HG03066 (cell line): ENCODE measurements at regions not wholly inside any gene's neighbourhood (a gene's known extent, or its start where the extent isn't known, plus 50 kb on each side); places are given as distances from the start of the nearest gene placed in this dataset.
"Not testable (repeated sequence)": the region's sequence is repeated elsewhere in the genome, so short reads cannot be mapped to it uniquely, and the experiment has no call there.

Experiments used
- ATAC-seq: cut with Tn5 transposase; IDR thresholded peaks from one replicate; pipeline ENCODE4 v1.9.1; 2021; ENCODE audit warnings: low read depth; ENCODE audit not compliant: unreplicated experiment

DNA sequence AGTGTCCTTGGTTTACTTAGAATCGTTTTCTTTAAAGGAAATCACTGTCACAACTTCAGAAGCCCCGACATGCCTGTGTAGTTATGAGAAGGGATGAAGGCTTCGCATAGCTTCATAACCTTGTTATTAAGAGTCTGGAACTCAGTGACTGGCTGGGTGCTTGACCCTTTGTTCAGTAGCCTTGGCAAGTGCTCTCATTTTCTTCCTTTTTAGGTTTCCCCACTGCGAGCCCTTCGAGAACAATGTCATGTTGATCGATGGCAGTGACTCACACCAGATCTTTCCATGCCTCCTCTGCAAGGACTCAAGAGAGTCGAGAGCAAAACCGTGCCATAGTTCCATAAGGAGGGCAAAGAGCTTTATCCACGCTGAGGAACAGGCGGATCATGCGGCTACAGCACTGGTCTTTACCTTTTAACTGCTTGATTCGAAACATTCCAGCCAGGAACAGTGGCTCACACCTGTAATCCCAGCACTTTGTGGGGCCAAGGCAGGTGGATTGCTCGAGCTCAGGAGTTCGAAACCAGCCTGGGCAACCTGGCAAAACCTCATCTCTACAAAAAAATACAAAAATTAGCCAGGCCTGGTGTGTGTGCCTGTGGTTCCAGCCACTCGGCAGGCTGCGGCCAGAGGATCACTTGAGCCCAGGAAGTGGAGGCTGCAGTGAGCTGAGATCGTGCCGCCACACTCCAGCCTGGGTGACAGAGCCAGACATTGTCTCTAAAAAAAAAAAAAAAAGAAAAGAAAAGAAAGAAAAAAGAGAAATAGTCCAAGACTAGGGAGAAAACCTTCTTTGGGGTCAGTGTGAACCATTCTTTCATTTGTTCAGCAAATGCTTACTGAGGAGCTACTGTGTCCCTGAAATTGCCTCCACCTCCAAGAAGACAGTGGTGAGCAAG, 95.4 kb upstream of the ERRFI1 start:
- ATAC-seq, result no peak

DNA sequence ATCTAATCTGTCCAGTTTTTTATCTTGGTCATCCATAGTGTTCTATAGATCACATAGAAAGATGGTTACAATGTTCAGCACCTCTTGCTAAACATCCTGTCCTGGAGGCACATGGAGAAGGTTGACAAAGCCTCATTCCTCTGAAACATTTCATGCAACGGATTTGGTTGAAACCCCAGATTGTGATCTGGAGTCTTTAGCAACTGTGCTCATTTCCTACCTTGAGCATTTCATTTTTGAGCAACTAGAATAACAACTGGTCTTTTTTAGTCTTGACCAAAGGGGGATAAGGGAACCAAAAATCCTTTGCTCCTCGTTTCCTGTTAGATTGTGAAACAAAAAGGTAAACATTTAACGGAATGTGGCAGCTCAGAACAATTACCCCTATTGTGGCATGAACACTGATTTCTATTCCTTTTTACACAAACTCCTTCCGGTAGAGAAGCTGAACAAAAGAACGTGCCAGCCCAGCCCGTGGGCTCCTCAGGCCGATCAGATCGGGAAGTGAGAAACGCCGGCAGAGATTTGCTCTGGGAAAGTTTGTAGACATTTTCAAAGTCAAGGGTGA, 94.7 kb upstream of the ERRFI1 start:
- ATAC-seq, result no peak

DNA sequence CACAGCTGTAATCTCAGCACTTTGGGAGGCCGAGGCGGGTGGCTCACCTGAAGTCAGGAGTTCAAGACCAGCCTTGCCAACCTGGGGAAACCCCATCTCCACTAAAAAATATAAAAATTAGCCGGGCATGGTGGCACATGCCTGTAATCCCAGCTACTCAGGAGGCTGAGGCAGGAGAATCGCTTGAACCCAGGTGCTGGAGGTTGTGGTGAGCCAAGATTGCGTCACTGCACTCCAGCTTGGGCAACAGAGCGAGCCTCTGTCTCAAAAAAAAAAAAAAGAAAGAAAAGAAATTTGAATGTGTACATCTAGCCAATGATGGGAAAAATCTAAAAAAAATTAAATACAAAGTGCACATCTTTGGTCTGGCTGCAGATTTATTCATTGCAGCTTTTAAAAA, 92.6 kb upstream of the ERRFI1 start:
- not testable (repeated sequence) for ATAC-seq

DNA sequence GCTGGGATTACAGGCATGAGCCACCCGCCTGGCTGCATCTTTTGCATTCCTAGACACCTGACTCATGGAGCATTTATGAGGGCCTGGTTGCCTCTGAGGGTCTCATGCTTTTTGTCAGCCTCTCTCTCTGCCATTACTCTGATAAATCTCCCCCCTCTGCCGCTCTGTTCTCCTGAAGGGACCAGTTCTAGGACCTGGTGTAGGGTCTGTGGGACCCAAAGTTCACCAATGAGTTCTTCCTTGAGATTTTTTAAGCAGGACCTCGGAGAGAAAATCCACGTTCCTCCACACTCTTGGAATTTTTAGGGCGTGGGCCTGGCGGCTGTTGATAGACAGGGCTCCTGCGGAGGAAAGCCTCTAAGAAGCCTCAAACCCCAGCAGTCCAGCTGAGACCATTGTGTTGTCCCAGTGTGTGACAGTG, 91.9 kb upstream of the ERRFI1 start:
- no peak for ATAC-seq

DNA sequence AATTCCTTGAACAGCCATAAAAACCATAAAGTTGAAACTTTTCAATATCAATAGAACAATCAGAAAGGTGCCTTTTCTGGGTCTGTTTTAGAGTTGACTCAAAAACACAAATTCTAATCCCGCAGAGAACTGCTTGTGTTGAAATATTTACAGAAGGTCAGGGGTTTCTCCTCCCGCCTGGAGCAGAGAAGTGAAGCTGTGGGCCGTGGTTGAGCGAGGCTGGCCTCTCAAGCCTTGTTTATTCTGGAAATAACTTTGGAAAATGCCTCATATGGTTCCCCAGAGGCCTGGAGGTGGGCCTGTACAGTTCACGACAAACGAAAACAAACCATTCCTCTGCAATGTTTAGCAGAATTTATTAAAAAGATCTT, 90.8 kb upstream of the ERRFI1 start:
- no peak for ATAC-seq

DNA sequence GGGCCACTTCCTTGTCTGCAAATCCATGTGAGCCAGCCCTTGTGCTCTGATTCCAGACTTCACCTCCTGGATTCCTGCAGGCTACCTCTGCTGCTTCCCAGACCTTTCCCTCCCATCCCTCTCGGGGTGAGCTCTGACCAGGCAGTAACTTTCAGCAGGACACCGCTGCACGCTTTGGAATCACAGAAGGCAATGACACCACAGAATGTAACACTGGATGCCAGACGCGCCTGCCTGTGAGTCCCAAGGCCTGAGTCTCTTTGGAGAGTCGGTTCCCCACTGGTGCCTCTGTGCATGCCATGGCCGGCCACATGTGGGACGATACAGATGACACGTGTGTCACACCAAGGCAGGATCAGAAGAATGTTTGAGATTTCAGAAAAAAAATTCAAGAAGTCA, 89.7 kb upstream of the ERRFI1 start:
- no peak for ATAC-seq

DNA sequence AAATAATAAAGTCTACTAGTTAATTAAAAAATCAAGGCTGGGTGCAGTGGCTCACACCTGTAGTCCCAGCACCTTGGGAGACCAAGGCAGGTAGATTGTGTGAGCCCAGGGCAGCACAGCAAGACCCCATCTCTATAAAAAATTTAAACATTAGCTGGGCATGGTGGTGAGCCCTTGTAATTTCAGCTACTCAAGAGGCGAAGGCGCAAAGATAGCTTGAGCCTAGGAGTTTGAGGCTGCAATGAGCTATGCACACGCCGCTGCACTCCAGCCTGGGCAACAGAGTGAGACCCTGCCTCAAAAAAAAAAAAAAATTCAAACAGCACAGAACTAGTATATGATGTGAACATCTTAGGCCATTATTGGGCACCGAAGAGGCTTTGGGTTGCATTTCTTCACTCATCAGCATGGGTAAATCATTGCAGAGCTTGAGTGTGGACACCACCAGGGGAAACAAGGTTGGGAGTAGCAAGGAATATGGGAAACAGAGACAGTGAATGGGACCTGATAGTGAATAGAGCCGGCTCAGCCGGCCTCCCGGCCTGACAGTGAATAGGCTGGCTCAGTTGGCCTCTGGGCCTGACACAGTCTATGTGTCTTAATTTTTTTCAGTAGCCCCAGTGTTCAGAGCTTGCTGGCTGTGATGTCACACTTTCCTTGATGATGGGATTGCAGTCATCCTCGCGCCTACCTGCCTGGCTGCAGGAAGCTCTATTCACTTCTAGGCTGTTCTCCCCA, 89.1 kb upstream of the ERRFI1 start:
- no peak for ATAC-seq

DNA sequence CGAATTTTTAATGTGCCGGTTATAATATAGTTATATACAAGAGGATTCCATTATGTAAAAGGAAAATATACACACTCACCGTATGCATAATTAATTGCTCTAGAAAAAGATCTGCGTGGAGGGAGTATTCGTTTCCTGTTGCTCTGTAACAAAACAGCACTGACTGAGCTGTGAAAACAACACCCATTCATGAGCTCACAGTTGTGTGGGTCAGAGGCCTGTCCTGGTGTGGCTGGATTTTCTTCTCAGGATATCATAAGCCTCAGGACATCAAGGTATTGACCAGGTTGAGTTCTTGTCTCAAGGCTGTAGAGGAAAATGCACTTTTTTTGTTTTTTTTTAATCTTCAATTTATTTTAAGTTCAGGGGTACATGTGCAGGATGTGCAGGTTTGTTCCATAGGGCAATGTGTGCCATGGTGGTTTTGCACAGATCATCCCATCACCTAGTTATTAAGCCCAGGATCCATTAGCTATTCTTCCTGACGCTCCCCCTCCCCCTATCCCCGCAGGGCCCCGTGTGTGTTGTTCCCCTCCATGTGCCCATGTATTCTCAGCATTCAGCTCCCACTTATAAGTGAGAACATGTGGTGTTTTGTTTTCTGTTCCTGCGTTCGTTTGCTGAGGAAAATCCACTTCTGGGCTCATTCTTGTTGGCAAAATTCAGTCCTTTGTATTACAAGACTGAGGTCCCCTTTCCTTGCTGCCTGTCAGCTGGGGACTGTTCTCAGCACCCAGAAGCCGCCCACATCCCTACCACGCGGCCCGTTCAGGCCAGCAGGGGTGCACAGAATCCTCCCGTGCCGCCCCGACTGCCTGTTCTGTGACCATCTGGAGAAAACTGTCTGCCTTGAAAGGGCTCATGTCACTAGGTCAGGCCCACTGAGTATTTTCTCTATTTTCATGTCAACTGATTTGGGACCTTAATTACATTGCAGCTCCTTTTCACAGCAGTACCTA, 87.4 kb upstream of the ERRFI1 start:
- ATAC-seq, result no peak

DNA sequence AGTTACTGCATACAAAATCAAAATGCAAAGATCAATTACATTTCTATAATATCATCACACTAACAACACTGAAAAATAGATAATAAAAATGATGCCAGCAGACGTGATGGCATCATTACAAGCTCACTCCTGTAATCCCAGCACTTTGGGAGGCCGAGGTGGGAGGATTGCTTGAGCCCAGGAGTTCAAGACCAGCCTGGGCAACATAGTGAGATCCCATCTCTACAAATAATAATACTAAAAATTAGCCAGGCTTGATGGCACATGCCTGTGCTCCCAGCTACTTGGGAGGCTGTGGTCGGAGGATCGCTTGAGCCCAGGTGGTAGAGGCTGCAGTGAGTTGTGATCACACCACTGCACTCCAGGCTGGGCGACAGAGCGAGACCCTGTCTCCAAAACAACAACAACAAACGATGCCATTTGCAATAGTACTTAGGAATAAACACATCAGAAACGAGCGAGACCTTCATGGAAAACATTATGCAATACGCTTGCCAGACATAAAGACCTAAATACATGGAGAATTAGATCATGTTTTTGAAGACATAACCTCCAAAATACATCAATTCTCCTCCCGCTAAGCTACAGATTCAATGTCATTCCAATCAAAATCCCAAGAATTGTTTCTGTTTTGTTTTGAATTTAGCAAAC, 86.6 kb upstream of the ERRFI1 start:
- no peak for ATAC-seq

DNA sequence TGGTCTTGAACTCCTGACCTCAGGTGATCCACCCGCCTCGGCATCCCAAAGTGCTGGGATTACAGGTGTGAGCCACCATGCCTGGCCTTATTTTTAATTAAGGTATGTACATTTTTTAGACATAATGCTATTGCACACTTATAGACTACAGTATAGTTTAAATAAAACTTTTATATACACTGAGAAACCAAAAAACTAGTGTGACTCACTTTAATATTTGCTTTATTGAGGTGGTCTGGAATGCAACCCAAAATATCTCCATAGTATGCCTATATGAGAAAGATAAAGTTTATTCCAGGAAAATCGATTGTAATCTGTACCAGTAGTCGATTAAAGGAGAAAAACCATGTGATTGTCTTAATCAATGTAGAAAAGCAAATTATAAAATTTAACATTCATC, 85.5 kb upstream of the ERRFI1 start:
- no peak for ATAC-seq

DNA sequence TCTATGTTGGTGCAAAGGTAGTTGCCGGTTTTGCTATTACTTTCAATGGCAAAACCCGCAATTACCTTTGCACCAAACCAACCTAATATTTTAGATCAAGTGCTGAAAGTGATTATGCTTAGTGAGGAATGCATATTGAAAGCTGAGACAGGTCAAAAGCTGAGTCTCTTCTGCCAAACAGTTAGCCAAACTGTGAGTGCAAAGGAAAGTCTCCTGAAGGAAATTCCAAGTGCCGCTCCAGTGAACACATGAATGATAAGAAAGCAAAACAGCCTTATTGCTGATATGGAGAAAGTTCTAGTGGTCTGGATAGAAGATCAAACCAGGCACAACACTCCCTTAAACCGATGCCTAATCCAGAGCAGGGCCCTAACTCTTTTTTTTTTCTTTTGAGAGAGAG, 83.1 kb upstream of the ERRFI1 start:
- no peak for ATAC-seq

DNA sequence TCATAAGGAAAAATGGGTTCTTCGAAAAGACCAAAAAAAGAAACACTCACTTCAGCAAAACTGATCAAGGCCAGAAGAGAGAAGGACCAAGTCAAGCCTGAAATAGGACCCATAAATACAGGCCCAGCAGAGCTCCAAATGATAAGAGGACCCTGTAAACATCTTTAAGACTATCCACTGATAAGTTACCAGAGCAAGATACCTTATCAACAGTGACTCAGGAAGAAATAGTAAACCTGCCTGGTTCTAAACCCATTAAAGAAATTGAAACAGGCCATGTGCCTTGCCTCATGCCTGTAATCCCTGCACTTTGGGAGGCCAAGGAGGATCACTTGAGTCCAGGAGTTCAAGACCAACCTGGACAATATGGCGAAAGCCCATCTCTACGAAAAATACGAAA, 81.8 kb upstream of the ERRFI1 start:
- no peak for ATAC-seq

DNA sequence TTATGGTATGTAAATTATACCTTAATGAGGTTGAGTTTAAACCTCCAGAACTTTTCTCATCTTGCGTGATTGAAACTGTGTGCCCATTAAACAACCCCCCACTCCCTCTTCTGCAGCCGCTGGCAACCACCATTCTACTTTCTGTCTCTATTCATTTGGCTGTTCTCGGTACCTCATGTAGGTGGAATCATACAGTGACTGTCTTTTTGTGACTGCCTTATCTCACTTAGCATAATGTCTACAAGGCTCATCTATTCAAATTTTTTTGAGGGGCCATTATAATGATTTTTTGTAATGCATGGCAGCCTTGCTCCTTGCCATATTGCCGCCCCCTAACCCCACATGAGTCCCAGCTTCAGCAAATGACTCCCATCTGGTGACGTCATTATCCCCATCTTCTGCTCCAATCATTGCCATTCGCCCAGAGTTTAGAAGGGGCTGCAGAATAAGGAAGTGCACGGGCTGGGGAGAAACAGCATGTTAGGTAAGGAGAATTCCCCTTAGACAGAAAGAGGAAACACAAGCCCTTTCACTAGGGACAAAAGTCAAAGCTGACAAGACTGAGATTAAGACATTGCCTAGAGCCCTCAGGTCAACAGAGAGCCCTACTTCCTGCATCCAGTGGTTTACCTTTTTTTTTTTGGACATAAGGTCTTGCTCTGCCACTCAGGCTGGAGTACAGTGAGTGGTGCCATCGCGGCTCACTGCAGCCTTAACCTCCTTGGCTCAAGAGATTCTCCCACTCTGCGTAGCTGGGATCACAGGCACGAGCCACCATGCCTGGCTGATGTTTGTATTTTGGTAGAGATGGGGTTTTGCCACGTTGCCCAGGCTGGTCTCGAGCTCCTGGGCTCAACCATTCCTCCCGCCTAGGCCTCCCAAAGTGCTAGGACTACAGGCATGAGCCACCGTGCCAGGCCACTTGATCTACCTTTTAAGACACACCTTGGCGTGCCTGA, 78.4 kb upstream of the ERRFI1 start:
- no peak for ATAC-seq

DNA sequence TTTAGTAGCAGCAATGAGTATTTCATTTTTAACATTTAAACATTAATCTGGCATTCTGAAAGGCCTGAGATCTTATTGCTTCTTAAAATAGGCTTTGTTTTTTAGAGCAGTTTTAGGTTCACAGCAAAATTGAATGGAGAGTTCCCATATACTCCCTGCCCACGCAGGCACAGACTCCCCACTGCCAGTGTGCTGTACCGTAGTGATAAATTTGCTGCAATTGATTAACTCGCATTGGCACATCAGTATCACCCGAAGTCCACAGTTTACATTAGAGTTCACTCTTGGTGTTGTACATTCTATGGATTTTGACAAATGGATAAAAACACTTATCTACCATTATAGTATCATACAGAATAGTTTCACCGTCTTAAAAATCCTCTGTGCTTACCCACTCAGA, 71.8 kb upstream of the ERRFI1 start:
- ATAC-seq, result peak; percentile 33

DNA sequence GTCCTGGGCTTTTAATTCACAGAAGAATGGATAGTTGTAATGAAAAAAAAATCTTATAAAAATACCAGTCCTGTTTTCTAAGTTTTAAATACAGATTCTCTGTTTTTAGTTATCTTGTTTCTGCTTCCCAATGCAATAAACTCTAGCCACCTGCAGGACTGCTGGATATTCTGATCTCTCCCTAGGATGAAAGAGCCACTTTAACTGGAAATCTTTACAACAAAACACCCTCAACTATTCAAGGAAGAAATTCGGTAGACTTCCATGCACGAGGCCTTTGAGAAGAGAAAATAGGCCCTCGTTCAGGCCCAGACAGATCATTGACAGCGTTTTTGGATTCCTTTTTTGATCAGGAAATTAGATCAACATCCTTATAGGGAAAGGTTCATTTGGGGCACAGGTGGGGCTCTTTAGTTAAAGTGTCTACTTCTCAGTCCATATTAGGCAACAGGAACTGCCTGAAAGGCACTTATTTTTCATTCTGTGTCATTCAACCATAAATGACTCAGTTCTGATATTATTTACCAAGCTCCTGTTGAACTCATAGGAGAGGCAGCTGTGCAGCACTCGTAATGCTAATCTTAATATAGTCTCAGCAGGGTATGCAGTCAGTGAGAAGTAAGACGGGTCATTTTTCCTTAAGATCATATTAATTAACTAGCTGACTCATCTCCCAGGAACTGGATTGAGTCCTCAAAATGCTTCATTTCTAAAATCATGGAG, 71.1 kb upstream of the ERRFI1 start:
- peak; percentile 81 for ATAC-seq

DNA sequence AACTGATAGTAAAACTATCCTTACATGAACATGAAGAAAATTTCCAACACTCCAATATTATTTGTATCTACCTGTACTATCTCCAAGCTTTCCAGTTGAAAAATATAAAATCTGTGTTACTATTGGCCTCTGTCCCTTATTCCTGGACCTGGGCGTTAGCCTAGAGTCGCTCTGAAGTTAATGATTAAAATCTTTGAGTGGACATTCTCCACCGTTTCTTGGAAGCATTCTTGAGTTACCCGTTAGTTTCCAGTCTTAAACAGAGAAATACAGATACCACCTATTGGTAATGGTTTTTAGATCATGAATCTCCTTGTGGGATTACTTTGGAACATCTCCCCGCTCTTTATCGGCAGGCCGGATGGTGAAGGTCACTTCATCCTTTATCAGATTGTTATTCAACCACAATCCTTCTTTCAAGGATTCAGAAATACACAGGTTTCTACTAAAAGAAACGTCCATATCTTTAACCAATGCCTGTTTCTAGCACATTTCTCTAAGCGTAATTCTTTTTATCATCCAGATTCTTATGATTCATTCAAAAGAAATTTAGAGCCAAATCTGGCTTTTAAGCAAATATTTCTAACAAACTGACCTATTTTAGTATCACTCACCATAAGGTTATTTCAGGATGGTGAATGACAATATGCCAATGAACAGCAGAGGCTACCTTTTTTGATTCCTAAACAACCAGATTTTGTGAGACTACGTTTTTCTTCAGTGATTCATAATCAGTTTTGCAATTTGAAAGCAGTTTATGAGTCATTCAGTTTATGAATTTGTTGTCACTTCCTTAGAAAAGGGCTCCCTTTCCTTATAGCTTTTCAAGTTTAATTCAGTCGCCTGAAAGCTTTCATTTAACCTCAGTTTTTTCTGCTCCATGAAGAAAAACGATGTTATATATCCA, 70.2 kb upstream of the ERRFI1 start:
- ATAC-seq, result no peak

DNA sequence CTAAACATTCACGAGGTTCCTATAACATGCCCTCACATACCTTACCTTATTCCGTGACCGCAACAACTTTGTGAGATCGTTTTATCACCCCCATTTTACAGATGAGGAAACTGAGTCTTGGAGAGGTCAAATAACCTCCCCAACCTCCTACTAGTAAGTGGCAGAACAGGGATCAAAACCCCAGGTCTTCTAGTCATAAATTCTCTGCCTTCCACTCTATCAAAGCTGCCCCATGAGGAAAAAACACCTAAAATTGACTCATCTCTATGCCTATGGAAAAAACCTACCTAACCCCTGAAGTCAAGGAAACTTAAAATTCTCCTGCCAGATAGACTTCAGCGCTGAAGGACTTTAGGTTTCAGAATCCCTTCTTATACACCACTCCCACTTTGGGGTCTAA, 69.5 kb upstream of the ERRFI1 start:
- ATAC-seq, result no peak
